GM12891 (cell line): ENCODE measurements at regions not wholly inside any gene's neighbourhood (a gene's known extent, or its start where the extent isn't known, plus 50 kb on each side); places are given as distances from the start of the nearest gene placed in this dataset.

ENCODE experiments used
- POLR2A ChIP-seq: IDR thresholded peaks from 2 replicates; pipeline ENCODE4 v1.6.1; 2011; ENCODE audit warnings: low read depth, low read length, control low read depth
- POLR2AphosphoS5 ChIP-seq: IDR thresholded peaks from 2 replicates; pipeline ENCODE4 v1.6.1; 2011; ENCODE audit warnings: low read depth, low read length, control low read depth
- POU2F2 ChIP-seq: IDR thresholded peaks from 2 replicates; pipeline ENCODE4 v1.6.1; 2011; ENCODE audit warnings: low read depth, mild to moderate bottlenecking, control low read depth, low read length, moderate library complexity
- SPI1 ChIP-seq: IDR thresholded peaks from 2 replicates; pipeline ENCODE4 v1.6.1; 2011; ENCODE audit warnings: low read depth, low read length, control low read depth

GRCh38 chr9:30944741-30945280 lies 1439.6 kb upstream of the ACO1 start:
- TF ChIP-seq SPI1 (no peak), POU2F2 (no peak), POLR2AphosphoS5 (no peak), POLR2A (no peak)
